ENCODE measurements at regions not wholly inside any gene's neighbourhood (a gene's known extent, or its start where the extent isn't known, plus 50 kb on each side); places are given as distances from the start of the nearest gene placed in this dataset.

GRCh38 chr13:104833221-104833620 is 1702.2 kb downstream of the EFNB2 start:
- no peak for DNase-seq (ENCODE audit: low read depth)

GRCh38 chr13:104832231-104832630 is 1703.2 kb downstream of the EFNB2 start:
- DNase-seq (ENCODE audit: low read depth), result no peak

- no peak for DNase-seq (ENCODE audit: low read depth)
Measured at GRCh38 chr13:104831831-104832230, 1703.6 kb downstream of the EFNB2 start.

GRCh38 chr13:104823709-104824108 is 1711.8 kb downstream of the EFNB2 start:
- no peak for DNase-seq (ENCODE audit: low read depth)

DNA sequence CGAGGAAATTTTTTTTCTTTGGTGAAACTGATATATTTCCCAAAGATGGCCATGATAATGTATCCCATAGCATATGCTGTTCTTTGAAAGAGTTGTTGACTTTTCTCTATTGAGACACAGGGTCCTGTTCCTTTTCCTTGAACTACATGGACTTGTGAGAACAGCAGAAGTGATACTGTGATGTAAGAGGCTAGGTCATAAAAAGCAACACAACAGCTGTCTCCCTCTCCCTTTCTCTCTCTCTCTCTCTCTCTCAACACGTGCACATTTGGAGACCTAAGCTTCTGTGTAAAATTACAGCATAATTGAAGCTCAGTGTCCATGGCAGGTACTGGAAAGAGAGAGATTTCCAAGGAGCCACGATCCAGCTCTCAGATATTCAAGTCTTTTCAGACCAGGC is 1712.4 kb downstream of the EFNB2 start:
- DNase-seq (ENCODE audit: low read depth), result no peak

DNA sequence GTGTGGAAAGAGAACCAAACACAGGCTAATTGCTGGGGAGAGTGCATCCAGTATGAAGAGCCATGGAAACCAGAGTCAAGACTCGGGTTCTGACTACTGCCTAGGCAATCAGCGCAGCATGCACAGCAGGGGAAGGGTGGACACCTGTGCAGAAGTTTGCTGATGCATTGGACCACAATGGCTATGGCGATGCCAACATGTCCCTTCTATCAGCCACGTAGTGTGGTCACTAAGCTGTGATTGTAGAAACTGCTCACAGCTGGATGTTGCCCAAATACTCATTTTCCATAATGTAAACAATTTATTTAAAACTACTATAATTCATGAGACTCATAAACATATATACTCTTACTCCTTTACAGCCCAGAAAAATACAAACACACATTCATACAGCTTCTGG is 1718.2 kb downstream of the EFNB2 start:
- DNase-seq (ENCODE audit: low read depth), result no peak

GRCh38 chr13:104816726-104817125 is 1718.7 kb downstream of the EFNB2 start:
- DNase-seq (ENCODE audit: low read depth), result no peak

DNA sequence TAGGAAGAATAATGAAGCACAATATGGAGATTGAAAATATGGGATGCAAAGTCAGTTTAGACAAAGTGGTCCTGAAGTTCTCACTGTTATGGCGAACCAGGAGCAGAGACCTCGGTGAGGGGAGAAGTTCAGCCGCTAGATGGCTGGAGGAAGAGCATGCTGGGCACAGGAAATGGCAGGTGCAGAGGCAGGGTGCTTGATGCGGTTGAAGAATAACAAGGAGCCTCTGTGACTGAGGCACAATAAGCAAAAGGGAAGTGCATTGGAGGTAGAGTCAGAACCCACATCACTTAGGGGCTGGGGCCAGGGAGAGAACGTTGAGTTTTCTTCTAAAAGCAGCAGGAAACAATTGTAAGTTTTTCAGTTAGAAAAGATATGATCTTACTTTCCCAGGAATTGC is 1725.2 kb downstream of the EFNB2 start:
- no peak for DNase-seq (ENCODE audit: low read depth)

- DNase-seq (ENCODE audit: low read depth), result no peak
Measured at GRCh38 chr13:104809483-104809882, 1726.0 kb downstream of the EFNB2 start.

GRCh38 chr13:104805346-104805745 is 1730.1 kb downstream of the EFNB2 start:
- no peak for DNase-seq (ENCODE audit: low read depth)

GRCh38 chr13:104799152-104799551 is 1732.9 kb upstream of the SLC10A2 start:
- DNase-seq (ENCODE audit: low read depth), result no peak

DNA sequence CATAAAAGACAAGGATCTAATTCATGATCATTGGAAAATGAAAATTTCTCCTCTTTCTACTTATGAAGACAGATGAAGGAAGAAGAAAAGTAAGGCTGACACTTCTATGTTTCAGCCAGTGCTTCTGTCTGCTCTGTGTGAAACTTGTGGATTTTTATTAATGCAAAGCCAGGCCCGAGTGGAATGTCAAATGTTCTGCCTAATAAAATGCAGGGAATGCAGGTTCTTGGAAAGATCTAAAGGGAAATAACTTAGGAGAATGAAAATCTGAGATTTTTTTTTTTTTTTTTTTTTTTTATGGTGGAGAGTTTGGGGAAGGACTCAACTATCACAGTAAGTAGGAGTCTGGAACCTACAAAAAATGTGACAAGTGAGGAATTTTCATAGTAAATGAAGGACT is 1732.3 kb upstream of the SLC10A2 start:
- DNase-seq (ENCODE audit: low read depth), result no peak

GRCh38 chr13:104796581-104796980 is 1730.4 kb upstream of the SLC10A2 start:
- DNase-seq (ENCODE audit: low read depth), result no peak

DNA sequence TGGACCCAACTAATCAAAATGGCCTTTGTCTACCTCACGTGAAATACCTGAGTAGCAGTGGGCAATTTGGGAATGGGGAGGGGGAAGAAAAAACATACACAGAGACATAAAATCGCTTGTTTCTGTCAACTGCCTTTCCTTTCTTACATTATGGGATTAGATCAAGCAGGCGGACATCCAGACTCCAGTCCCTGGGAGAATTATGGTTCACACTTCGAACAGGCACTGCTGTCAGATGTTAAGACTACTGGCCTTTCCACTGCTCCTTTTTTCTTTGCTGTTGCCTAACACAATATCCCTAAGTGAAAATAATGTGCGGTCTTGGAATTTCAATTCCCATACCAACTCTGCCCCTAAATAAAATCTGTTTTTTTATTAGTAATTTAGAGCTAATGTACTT is 1719.7 kb upstream of the SLC10A2 start:
- no peak for DNase-seq (ENCODE audit: low read depth)

- no peak for DNase-seq (ENCODE audit: low read depth)
Measured at GRCh38 chr13:104784891-104785290, 1718.7 kb upstream of the SLC10A2 start.

- no peak for DNase-seq (ENCODE audit: low read depth)
Measured at GRCh38 chr13:104782741-104783140, 1716.5 kb upstream of the SLC10A2 start.

- DNase-seq (ENCODE audit: low read depth), result no peak
Measured at GRCh38 chr13:104779311-104779993, 1713.2 kb upstream of the SLC10A2 start.

- no peak for DNase-seq (ENCODE audit: low read depth)
Measured at GRCh38 chr13:104773775-104774174, 1707.6 kb upstream of the SLC10A2 start.

DNA sequence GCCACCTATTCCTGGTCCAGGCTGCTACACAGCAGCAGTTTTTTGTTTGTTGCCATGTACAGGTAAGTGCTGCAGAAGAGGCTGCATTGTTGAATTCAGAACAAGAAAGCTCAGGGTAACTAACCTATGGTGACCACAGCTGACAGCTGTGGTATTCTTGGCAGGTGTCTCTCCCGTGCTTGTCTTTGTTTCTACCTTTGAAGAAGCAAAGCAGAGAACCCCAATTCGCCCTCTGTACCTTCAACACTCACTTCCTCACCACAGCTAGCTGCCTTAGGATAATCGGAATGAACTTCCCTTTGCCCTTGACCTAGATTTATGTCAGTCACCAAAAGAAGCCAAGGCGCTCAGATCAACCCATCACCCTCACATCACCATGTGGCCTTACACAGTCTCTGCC is 1703.3 kb upstream of the SLC10A2 start:
- DNase-seq (ENCODE audit: low read depth), result no peak

GRCh38 chr13:104766319-104766718 is 1700.1 kb upstream of the SLC10A2 start:
- no peak for DNase-seq (ENCODE audit: low read depth)

DNA sequence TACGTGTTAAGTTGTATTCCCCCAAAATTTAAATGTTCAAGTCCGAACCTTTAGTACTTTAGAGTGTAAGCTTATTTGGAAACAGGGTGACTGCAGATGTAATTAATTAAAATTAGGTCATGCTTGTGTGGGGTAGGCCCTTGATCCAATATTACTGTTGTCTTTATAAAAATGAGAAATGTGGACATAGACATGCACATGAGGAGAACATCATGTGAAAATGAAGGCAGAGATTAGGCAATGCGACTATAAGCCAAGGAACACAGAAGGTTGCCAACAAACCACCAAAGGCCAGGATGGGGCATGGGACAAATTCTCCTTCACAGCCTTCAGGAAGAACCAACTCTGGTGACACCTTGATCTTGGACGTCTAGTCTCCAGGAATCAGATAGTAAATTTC is 1698.4 kb upstream of the SLC10A2 start:
- DNase-seq (ENCODE audit: low read depth), result no peak

GRCh38 chr13:104759069-104759468 is 1692.9 kb upstream of the SLC10A2 start:
- DNase-seq (ENCODE audit: low read depth), result no peak

DNA sequence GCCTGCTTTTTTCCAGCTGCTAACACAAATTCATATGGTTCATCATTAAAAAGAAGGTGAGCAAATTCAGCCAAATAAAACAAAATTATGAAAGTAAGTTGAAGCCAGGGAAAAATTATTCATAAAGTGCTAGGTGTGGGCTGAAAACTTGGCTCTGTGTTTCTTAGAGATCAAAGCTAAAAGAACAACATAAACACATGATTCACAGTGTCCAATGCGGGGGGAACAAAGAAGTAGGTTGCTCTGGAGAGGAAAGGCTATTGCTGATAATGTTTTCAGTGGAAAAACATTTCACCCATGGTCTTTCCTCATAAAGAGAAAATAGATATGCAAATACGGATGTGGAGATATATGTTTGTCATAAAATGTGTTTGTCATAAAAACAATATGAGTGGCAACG is 1691.5 kb upstream of the SLC10A2 start:
- no peak for DNase-seq (ENCODE audit: low read depth)

GRCh38 chr13:104750377-104750776 is 1684.2 kb upstream of the SLC10A2 start:
- DNase-seq (ENCODE audit: low read depth), result no peak
